ENCODE measurements at regions not wholly inside any gene's neighbourhood (a gene's known extent, or its start where the extent isn't known, plus 50 kb on each side); places are given as distances from the start of the nearest gene placed in this dataset.
"Not testable (repeated sequence)": the region's sequence is repeated elsewhere in the genome, so short reads cannot be mapped to it uniquely, and the experiment has no call there.

DNA sequence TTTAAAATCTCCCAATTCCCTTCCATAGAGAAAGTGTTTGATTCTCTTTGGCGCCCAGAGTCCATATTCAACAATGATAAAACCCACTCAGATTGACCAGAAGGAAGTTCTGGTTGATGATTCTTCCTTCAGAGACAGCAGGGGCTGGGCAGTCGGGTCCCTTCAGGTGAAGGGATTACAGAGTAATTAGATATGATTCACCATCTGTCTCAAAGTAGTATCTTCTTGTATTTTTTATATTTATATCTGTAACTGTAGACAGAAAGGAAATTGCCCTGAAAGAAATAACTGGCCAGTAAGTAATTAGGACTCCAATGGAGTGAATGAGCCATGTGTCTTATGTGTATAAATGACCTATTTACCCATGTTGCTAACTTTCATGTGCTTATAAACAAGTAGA is 156.0 kb downstream of the PLCE1 start:
- no peak for DNase-seq (ENCODE audit: low read depth in 2 of 2)
- TF ChIP-seq, protein P1, sequence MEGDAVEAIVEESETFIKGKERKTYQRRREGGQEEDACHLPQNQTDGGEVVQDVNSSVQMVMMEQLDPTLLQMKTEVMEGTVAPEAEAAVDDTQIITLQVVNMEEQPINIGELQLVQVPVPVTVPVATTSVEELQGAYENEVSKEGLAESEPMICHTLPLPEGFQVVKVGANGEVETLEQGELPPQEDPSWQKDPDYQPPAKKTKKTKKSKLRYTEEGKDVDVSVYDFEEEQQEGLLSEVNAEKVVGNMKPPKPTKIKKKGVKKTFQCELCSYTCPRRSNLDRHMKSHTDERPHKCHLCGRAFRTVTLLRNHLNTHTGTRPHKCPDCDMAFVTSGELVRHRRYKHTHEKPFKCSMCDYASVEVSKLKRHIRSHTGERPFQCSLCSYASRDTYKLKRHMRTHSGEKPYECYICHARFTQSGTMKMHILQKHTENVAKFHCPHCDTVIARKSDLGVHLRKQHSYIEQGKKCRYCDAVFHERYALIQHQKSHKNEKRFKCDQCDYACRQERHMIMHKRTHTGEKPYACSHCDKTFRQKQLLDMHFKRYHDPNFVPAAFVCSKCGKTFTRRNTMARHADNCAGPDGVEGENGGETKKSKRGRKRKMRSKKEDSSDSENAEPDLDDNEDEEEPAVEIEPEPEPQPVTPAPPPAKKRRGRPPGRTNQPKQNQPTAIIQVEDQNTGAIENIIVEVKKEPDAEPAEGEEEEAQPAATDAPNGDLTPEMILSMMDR (IDR thresholded peaks at IDR 0.05; ENCODE audit: low read depth, low read length): no peak
- H3K4me3 ChIP-seq (replicated peaks in 1 of 2; ENCODE audit: low read depth in 2 of 2, low read length in 2 of 2): no peak overlapping the region

GRCh38 chr10:94150541-94151184 is 156.9 kb downstream of the PLCE1 start:
- no peak overlapping the region for H3K4me3 ChIP-seq (replicated peaks in 1 of 2; ENCODE audit: low read depth in 2 of 2, low read length in 2 of 2)
- DNase-seq (ENCODE audit: low read depth in 2 of 2): no peak
- TF ChIP-seq, protein P1 (IDR thresholded peaks at IDR 0.05; ENCODE audit: low read depth, low read length): no peak

DNA sequence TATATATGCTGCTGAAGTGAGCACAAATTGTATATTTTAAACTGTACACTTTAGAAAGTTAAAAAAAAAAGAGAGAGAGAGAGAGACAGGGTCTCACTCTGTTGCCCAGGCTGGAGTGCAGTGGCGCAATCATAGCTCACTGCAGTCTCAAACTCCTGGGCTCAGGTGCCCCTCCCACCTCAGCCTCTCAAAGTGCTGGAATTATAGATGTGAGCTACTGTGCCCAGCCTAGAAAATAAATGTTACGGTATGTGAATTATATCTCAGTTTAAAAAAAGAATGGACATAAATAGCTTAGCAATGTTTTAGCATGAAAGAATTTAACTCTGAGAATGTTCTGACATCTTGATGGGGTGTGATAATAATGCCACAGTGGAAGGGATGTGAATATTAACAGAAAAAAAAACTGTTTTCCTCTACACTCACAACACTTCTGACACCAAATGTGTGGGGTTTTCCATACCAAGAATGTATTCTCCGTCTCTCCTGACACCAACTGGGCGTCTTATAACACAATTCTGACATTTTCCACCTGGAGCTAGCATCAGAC is 162.1 kb downstream of the PLCE1 start:
- TF ChIP-seq, protein P1 (IDR thresholded peaks at IDR 0.05; ENCODE audit: low read depth, low read length): no peak
- DNase-seq (ENCODE audit: low read depth in 2 of 2): peak in 1 of 2 donors; percentile 5
- no peak overlapping the region for H3K4me3 ChIP-seq (replicated peaks in 1 of 2; ENCODE audit: low read depth in 2 of 2, low read length in 2 of 2)

- no peak for DNase-seq (ENCODE audit: low read depth in 2 of 2)
- no peak overlapping the region for H3K4me3 ChIP-seq (replicated peaks in 1 of 2; ENCODE audit: low read depth in 2 of 2, low read length in 2 of 2)
- TF ChIP-seq, protein P1 (IDR thresholded peaks at IDR 0.05; ENCODE audit: low read depth, low read length): no peak
Measured at GRCh38 chr10:94156453-94156852, 162.7 kb downstream of the PLCE1 start.

- not testable (repeated sequence) for DNase-seq (ENCODE audit: low read depth in 2 of 2); H3K4me3 ChIP-seq (replicated peaks in 1 of 2; ENCODE audit: low read depth in 2 of 2, low read length in 2 of 2)
Measured at GRCh38 chr10:94165158-94165611, 171.5 kb downstream of the PLCE1 start.

- DNase-seq (ENCODE audit: low read depth in 2 of 2): peak in 1 of 2 donors; percentile 60
- no peak overlapping the region for H3K4me3 ChIP-seq (replicated peaks in 1 of 2; ENCODE audit: low read depth in 2 of 2, low read length in 2 of 2)
- TF ChIP-seq, protein P1 (IDR thresholded peaks at IDR 0.05; ENCODE audit: low read depth, low read length): no peak
Measured at GRCh38 chr10:94172332-94172731, 178.6 kb downstream of the PLCE1 start.

GRCh38 chr10:94173594-94173993 is 179.9 kb downstream of the PLCE1 start:
- TF ChIP-seq, protein P1 (IDR thresholded peaks at IDR 0.05; ENCODE audit: low read depth, low read length): no peak
- no peak overlapping the region for H3K4me3 ChIP-seq (replicated peaks in 1 of 2; ENCODE audit: low read depth in 2 of 2, low read length in 2 of 2)
- no peak for DNase-seq (ENCODE audit: low read depth in 2 of 2)
